OCI-LY3 (cell line): ENCODE measurements at regions not wholly inside any gene's neighbourhood (a gene's known extent, or its start where the extent isn't known, plus 50 kb on each side); places are given as distances from the start of the nearest gene placed in this dataset.

ENCODE experiments used
- CTCF ChIP-seq: fragments of 200-600, 300-600 bp; sonication (generic); IDR thresholded peaks from 2 replicates; pipeline ENCODE4 v1.5.1; 2014; ENCODE audit warnings: antibody characterized with exemption, low read length, low read depth
- EZH2phosphoT487 ChIP-seq: fragments of 200-600 bp; shearing (Covaris generic); IDR thresholded peaks from 2 replicates; pipeline ENCODE4 v1.6.1; 2018; ENCODE audit warnings: antibody characterized with exemption, mixed run types, low read depth

GRCh38 chr14:58832095-58832521 is 194.3 kb downstream of the DACT1 start:
- TF ChIP-seq EZH2phosphoT487 (no peak), CTCF (no peak)
